H1 (cell line): ENCODE measurements at regions not wholly inside any gene's neighbourhood (a gene's known extent, or its start where the extent isn't known, plus 50 kb on each side); places are given as distances from the start of the nearest gene placed in this dataset.

Experiments used
- CTCF ChIA-PET: fragments of 300-600 bp; sonication (Branson Sonifier 250); formaldehyde crosslinking; loops from one replicate; lab custom pipeline; 2021; ENCODE audit not compliant: partially characterized antibody; lab: Charles Lee
- POLR2A ChIA-PET: fragments of 300-600 bp; sonication (Branson Sonifier 250); formaldehyde crosslinking; loops from one replicate; lab custom pipeline; 2021; ENCODE audit warnings: inconsistent platforms; ENCODE audit not compliant: partially characterized antibody; lab: Charles Lee
- DNase-seq, 2 experiments: peaks; one replicate each; pipeline versions ENCODE4 v3.0.0 to v3.0.0-alpha.2; 2010 to 2022; ENCODE audit warnings: low spot score in 2 of 2, low read depth in 1 of 2, mixed read lengths in 1 of 2
- FAIRE-seq: peaks from 2 replicates; lab custom pipeline; 2011; peaks lifted over from hg19 to GRCh38; lab: Jason Lieb, UNC
- H2AFZ ChIP-seq: 2 replicates; pipeline ENCODE4 v1.8.1; 2012; ENCODE audit warnings: low read length, inconsistent platforms
- H2AK5ac ChIP-seq: 2 replicates; pipeline ENCODE4 v1.6.1; 2013; ENCODE audit warnings: low read depth, low read length
- H2BK120ac ChIP-seq: replicated peaks from 2 replicates; pipeline ENCODE3; 2013; ENCODE audit warnings: low read depth, low read length, inconsistent platforms
- H2BK12ac ChIP-seq: 2 replicates; pipeline ENCODE4 v1.6.1; 2013; ENCODE audit warnings: low read depth, low read length
- H2BK15ac ChIP-seq: 2 replicates; pipeline ENCODE4 v1.6.1; 2013; ENCODE audit warnings: low read length
- H2BK20ac ChIP-seq: 2 replicates; pipeline ENCODE4 v1.6.1; 2013; ENCODE audit warnings: low read length
- H2BK5ac ChIP-seq: 2 replicates; pipeline ENCODE4 v1.6.1; 2013; ENCODE audit warnings: low read depth, low read length
- H3K14ac ChIP-seq: 2 replicates; pipeline ENCODE4 v1.6.1; 2013; ENCODE audit warnings: inconsistent platforms; ENCODE audit not compliant: insufficient read length
- H3K18ac ChIP-seq: 2 replicates; pipeline ENCODE4 v1.6.1; 2013; ENCODE audit warnings: low read length; ENCODE audit errors: extremely low read depth
- H3K23ac ChIP-seq: 2 replicates; pipeline ENCODE4 v1.6.1; 2013; ENCODE audit warnings: inconsistent platforms; ENCODE audit not compliant: insufficient read length
- H3K23me2 ChIP-seq: 2 replicates; pipeline ENCODE4 v1.6.1; 2013; ENCODE audit warnings: low read depth, low read length
- H3K27ac ChIP-seq: 2 replicates; pipeline ENCODE4 v1.6.1; 2011; ENCODE audit warnings: low read depth, low read length, inconsistent platforms
- H3K27me3 ChIP-seq, 4 experiments: replicated peaks in 1 of 4; 1 replicate in 1 of 4; 2 replicates in 3 of 4; pipeline versions ENCODE4 v1.6.1 to v1.8.1; 2011 to 2013; ENCODE audit warnings: low read length in 3 of 4, mild to moderate bottlenecking in 3 of 4, inconsistent platforms in 2 of 4, mixed read lengths in 2 of 4, moderate library complexity in 1 of 4; ENCODE audit not compliant: control insufficient read depth in 3 of 4, insufficient read depth in 3 of 4; ENCODE audit errors: extremely low read depth in 1 of 4
- H3K36me3 ChIP-seq, 4 experiments: 2 replicates each; pipeline versions ENCODE4 v1.6.1 to v1.8.1; 2011 to 2013; ENCODE audit warnings: mild to moderate bottlenecking in 4 of 4, low read length in 3 of 4, moderate library complexity in 2 of 4, control low read depth in 1 of 4, inconsistent platforms in 1 of 4; ENCODE audit not compliant: insufficient read depth in 4 of 4, control insufficient read depth in 2 of 4
- H3K4ac ChIP-seq: replicated peaks from 2 replicates; pipeline ENCODE3; 2013; ENCODE audit warnings: low read length, low read depth, mixed read lengths, inconsistent platforms; ENCODE audit not compliant: insufficient read length
- H3K4me1 ChIP-seq, 4 experiments: replicated peaks in 1 of 4; 1 replicate in 1 of 4; 2 replicates in 3 of 4; pipeline versions ENCODE4 v1.6.1 to v1.8.1; 2011 to 2013; ENCODE audit warnings: low read length in 3 of 4, inconsistent platforms in 2 of 4, mixed read lengths in 1 of 4; ENCODE audit not compliant: insufficient read depth in 4 of 4, control insufficient read depth in 3 of 4
- H3K4me2 ChIP-seq, 2 experiments: 2 replicates each; pipeline versions ENCODE4 v1.6.1 to v1.8.1; 2011 to 2013; ENCODE audit warnings: low read depth in 2 of 2, low read length in 2 of 2, control low read depth in 1 of 2, inconsistent platforms in 1 of 2, mild to moderate bottlenecking in 1 of 2; ENCODE audit not compliant: insufficient read depth in 1 of 2
- H3K4me3 ChIP-seq, 4 experiments: fragments of 200-600, 300-600 bp in 1 of 4; sonication (generic), shearing (Covaris generic), sonication (Bioruptor Twin) in 1 of 4; 2 replicates each; pipeline versions ENCODE4 v1.5.1 to v1.8.1; 2011 to 2016; ENCODE audit warnings: low read length in 4 of 4, low read depth in 3 of 4, control low read depth in 2 of 4, inconsistent platforms in 2 of 4, mild to moderate bottlenecking in 2 of 4, mixed read lengths in 1 of 4, moderate library complexity in 1 of 4; ENCODE audit not compliant: insufficient read depth in 2 of 4; ENCODE audit errors: extremely low read depth in 1 of 4
- H3K56ac ChIP-seq: replicated peaks from 2 replicates; pipeline ENCODE3; 2013; ENCODE audit warnings: low read depth, mild to moderate bottlenecking, mixed read lengths, low read length, inconsistent platforms; ENCODE audit not compliant: insufficient read length
- H3K79me1 ChIP-seq: 2 replicates; pipeline ENCODE4 v1.6.1; 2013; ENCODE audit warnings: low read depth, low read length, control low read depth
- H3K79me2 ChIP-seq, 2 experiments: 2 replicates each; pipeline versions ENCODE4 v1.6.1 to v1.8.1; 2012 to 2013; ENCODE audit warnings: low read length in 2 of 2, mild to moderate bottlenecking in 2 of 2, inconsistent platforms in 1 of 2; ENCODE audit not compliant: insufficient read depth in 2 of 2, control insufficient read depth in 1 of 2
- H3K9ac ChIP-seq, 4 experiments: replicated peaks in 1 of 4; 1 replicate in 1 of 4; 2 replicates in 3 of 4; pipeline versions ENCODE4 v1.6.1 to v1.8.1; 2011 to 2013; ENCODE audit warnings: low read depth in 3 of 4, low read length in 3 of 4, control low read depth in 2 of 4, mild to moderate bottlenecking in 2 of 4, moderate library complexity in 2 of 4, inconsistent platforms in 1 of 4; ENCODE audit errors: extremely low read depth in 1 of 4
- H3K9me3 ChIP-seq, 2 experiments: 2 replicates each; pipeline versions ENCODE4 v1.6.1 to v1.8.1; 2012 to 2013; ENCODE audit warnings: mild to moderate bottlenecking in 2 of 2, moderate library complexity in 2 of 2, control low read depth in 1 of 2, inconsistent platforms in 1 of 2, low read depth in 1 of 2, low read length in 1 of 2, mixed read lengths in 1 of 2; ENCODE audit not compliant: insufficient read depth in 2 of 2
- H4K20me1 ChIP-seq, 2 experiments: replicated peaks in 1 of 2; 2 replicates each; pipeline versions ENCODE3 to v1.8.1; 2011 to 2013; ENCODE audit warnings: inconsistent platforms in 2 of 2, low read length in 2 of 2, mild to moderate bottlenecking in 1 of 2; ENCODE audit not compliant: insufficient read depth in 2 of 2, control insufficient read depth in 1 of 2
- H4K5ac ChIP-seq: 2 replicates; pipeline ENCODE4 v1.6.1; 2013; ENCODE audit warnings: low read length, low read depth, mixed read lengths, inconsistent platforms; ENCODE audit not compliant: insufficient read length
- H4K8ac ChIP-seq: 2 replicates; pipeline ENCODE4 v1.8.0; 2013; ENCODE audit warnings: mild to moderate bottlenecking, moderate library complexity, low read length, inconsistent platforms; ENCODE audit not compliant: insufficient read depth; ENCODE audit errors: extremely low read depth
- H4K91ac ChIP-seq: replicated peaks from 2 replicates; pipeline ENCODE3; 2013; ENCODE audit warnings: low read length, mixed read lengths, inconsistent platforms; ENCODE audit not compliant: insufficient read length
- WGBS, 2 experiments: shearing (Covaris generic) in 1 of 2; methylation state at CpG; one replicate each; pipeline versions ENCODE4 v1.1.6 to v1.1.7; 2013 to 2015; ENCODE audit warnings: low lambda C conversion rate in 2 of 2, mixed read lengths in 2 of 2, inconsistent platforms in 1 of 2, low coverage in 1 of 2, missing lambda C conversion rate in 1 of 2; ENCODE audit not compliant: insufficient replicate concordance in 2 of 2, insufficient coverage in 1 of 2, insufficient read length in 1 of 2; ENCODE audit errors: extremely low coverage in 1 of 2, missing lambda C conversion rate in 1 of 2; 5-methylcytosine and 5-hydroxymethylcytosine counted together

- H3K27me3 ChIP-seq = no peaks in the 10 kb centered on the region
- H3K23me2 ChIP-seq = no peaks in the 10 kb centered on the region
- H3K4me3 ChIP-seq = peak overlapping the region in 1 of 4 experiments; percentile 27; a peak in 1 of 8 replicates
- H2BK120ac ChIP-seq = no peak overlapping the region
- H3K79me2 ChIP-seq = no peaks in the 10 kb centered on the region
- H3K27ac ChIP-seq = peak overlapping the region; percentile 47; the same call in 1 of the 2 replicates
- no peaks in the 10 kb centered on the region for H3K9me3 ChIP-seq
- no peak overlapping the region for H2BK12ac ChIP-seq
- H4K91ac ChIP-seq = no peak overlapping the region
- H3K4me1 ChIP-seq = peaks cover 2 to 21% (median 11%) of the 10 kb centered on the region in 4 experiments; a peak in 4 of 7 replicates
- peak overlapping the region; percentile 3 to 55; a peak in 2 of 4 replicates for H3K4me2 ChIP-seq
- FAIRE-seq (peak; percentile 60), DNase-seq (no peak)
- no peak overlapping the region for H4K8ac ChIP-seq
- no peak overlapping the region for H3K18ac ChIP-seq
- H2AK5ac ChIP-seq = no peak overlapping the region
- no peak overlapping the region for H3K14ac ChIP-seq
- CTCF ChIA-PET = no interaction called here
- no peak overlapping the region for H3K56ac ChIP-seq
- WGBS, 2 experiments = 35% methylated on average over 2 of the region's 2 CpGs; no CpG with 5 or more reads in 1 of the 2 experiments
- 0 out of 2 replicates have a peak overlapping the region, but pooled peaks have one; percentile 10 for H2AFZ ChIP-seq
- POLR2A ChIA-PET = interaction anchor here (0.6 to 1.1 kb wide), 2 partner anchors 9 to 24 kb away, joined by 3 read pairs; no protein-coding TSS in a partner anchor
- H3K79me1 ChIP-seq = no peaks in the 10 kb centered on the region
- H2BK5ac ChIP-seq = peak overlapping the region; percentile 54; the same call in 1 of the 2 replicates
- H3K23ac ChIP-seq = no peak overlapping the region
- no peak overlapping the region for H2BK15ac ChIP-seq
- H3K36me3 ChIP-seq = no peaks in the 10 kb centered on the region
- H3K4ac ChIP-seq = no peak overlapping the region
- H4K20me1 ChIP-seq = no peaks in the 10 kb centered on the region
- peak overlapping the region; percentile 71 for H4K5ac ChIP-seq
- no peak overlapping the region for H3K9ac ChIP-seq
- no peak overlapping the region; the same call in 1 of the 2 replicates for H2BK20ac ChIP-seq
Observed at GRCh38 chr1:238380167-238380566, 489.4 kb upstream of the ZP4 start.
